SK-N-SH treated with all-trans-retinoic acid at 6 μM for 48 hours (cell line): ENCODE measurements at regions not wholly inside any gene's neighbourhood (a gene's known extent, or its start where the extent isn't known, plus 50 kb on each side); places are given as distances from the start of the nearest gene placed in this dataset.

Experiments used
- ATAC-seq: fragments of 200-7000 bp; cut with Tn5 transposase; 3 replicates; pipeline ENCODE4 v1.9.1; 2020; ENCODE audit warnings: mild to moderate bottlenecking, moderate library complexity
- BACH2 ChIP-seq: fragments of 250-450 bp; sonication (Bioruptor Pico); IDR thresholded peaks from 2 replicates; pipeline ENCODE4 v1.9.0; 2021; ENCODE audit warnings: mild to moderate bottlenecking, borderline replicate concordance
- CREB5 ChIP-seq: fragments of 250-450 bp; sonication (Bioruptor Pico); IDR thresholded peaks from 2 replicates; pipeline ENCODE4 v1.5.1; 2020; ENCODE audit warnings: low read depth, mild to moderate bottlenecking, moderate library complexity
- CSDC2 ChIP-seq: fragments of 250-450 bp; sonication (Bioruptor Pico); IDR thresholded peaks from 2 replicates; pipeline ENCODE4 v1.5.0; 2020; ENCODE audit warnings: mild to moderate bottlenecking, moderate library complexity
- CSRNP3 ChIP-seq: fragments of 250-450 bp; sonication (Bioruptor Pico); IDR thresholded peaks from 2 replicates; pipeline ENCODE4 v1.5.1; 2021; ENCODE audit warnings: mild to moderate bottlenecking, moderate library complexity
- ESRRG ChIP-seq: fragments of 250-450 bp; sonication (Bioruptor Pico); IDR thresholded peaks from 2 replicates; pipeline ENCODE4 v1.6.1; 2021; ENCODE audit warnings: mild to moderate bottlenecking
- GLIS3 ChIP-seq: fragments of 250-450 bp; sonication (Bioruptor Pico); IDR thresholded peaks from 2 replicates; pipeline ENCODE4 v1.5.0; 2020; ENCODE audit warnings: mild to moderate bottlenecking, moderate library complexity
- ISL1 ChIP-seq: fragments of 250-450 bp; sonication (Bioruptor Pico); IDR thresholded peaks from 2 replicates; pipeline ENCODE4 v2.1.2; 2022; ENCODE audit warnings: mild to moderate bottlenecking, moderate library complexity
- OSR1 ChIP-seq: fragments of 250-450 bp; sonication (Bioruptor Pico); IDR thresholded peaks from 2 replicates; pipeline ENCODE4 v1.8.0; 2022; ENCODE audit warnings: moderate library complexity, mild to moderate bottlenecking, inconsistent platforms
- PATZ1 ChIP-seq: fragments of 250-450 bp; sonication (Bioruptor Pico); IDR thresholded peaks from 2 replicates; pipeline ENCODE4 v1.8.0; 2020; ENCODE audit warnings: mild to moderate bottlenecking, moderate library complexity, borderline replicate concordance
- POU6F1 ChIP-seq: fragments of 250-450 bp; sonication (Bioruptor Pico); IDR thresholded peaks from 2 replicates; pipeline ENCODE4 v1.8.0; 2021; ENCODE audit warnings: low read depth, mild to moderate bottlenecking, moderate library complexity, borderline replicate concordance
- PPARA ChIP-seq: fragments of 250-450 bp; sonication (Bioruptor Pico); IDR thresholded peaks from 2 replicates; pipeline ENCODE4 v1.5.0; 2020; ENCODE audit warnings: mild to moderate bottlenecking, borderline replicate concordance
- RARB ChIP-seq: fragments of 250-450 bp; sonication (Bioruptor Pico); IDR thresholded peaks from 2 replicates; pipeline ENCODE4 v1.8.0; 2021; ENCODE audit warnings: mild to moderate bottlenecking, moderate library complexity
- SNAI2 ChIP-seq: fragments of 250-450 bp; sonication (Bioruptor Pico); IDR thresholded peaks from 2 replicates; pipeline ENCODE4 v1.5.0; 2020; ENCODE audit warnings: mild to moderate bottlenecking, moderate library complexity
- TCF4 ChIP-seq: fragments of 250-450 bp; sonication (Bioruptor Pico); IDR thresholded peaks from 2 replicates; pipeline ENCODE4 v1.8.0; 2021; ENCODE audit warnings: mild to moderate bottlenecking, moderate library complexity, borderline replicate concordance
- TOX ChIP-seq: fragments of 250-450 bp; sonication (Bioruptor Pico); IDR thresholded peaks from 2 replicates; pipeline ENCODE4 v1.8.0; 2021; ENCODE audit warnings: mild to moderate bottlenecking, moderate library complexity, borderline replicate concordance
- TSHZ2 ChIP-seq: fragments of 250-450 bp; sonication (Bioruptor Pico); IDR thresholded peaks from 2 replicates; pipeline ENCODE4 v1.5.0; 2020; ENCODE audit warnings: mild to moderate bottlenecking, moderate library complexity
- ZC3H10 ChIP-seq: fragments of 250-450 bp; sonication (Bioruptor Pico); IDR thresholded peaks from 2 replicates; pipeline ENCODE4 v1.5.1; 2021; ENCODE audit warnings: mild to moderate bottlenecking, moderate library complexity
- ZFP3 ChIP-seq: fragments of 250-450 bp; sonication (Bioruptor Pico); IDR thresholded peaks from 2 replicates; pipeline ENCODE4 v1.5.0; 2020; ENCODE audit warnings: mild to moderate bottlenecking, moderate library complexity
- ZFP30 ChIP-seq: fragments of 450-650 bp; formaldehyde crosslinking; IDR thresholded peaks from 2 replicates; pipeline ENCODE4 v1.5.0; 2022; ENCODE audit warnings: mild to moderate bottlenecking, moderate library complexity
- ZNF565 ChIP-seq: fragments of 450-650 bp; formaldehyde crosslinking; conservative IDR thresholded peaks from 2 replicates; pipeline ENCODE4 v1.5.0; 2020; ENCODE audit warnings: low read depth, mild to moderate bottlenecking, moderate library complexity
- ZNF70 ChIP-seq: fragments of 450-650 bp; formaldehyde crosslinking; IDR thresholded peaks from 2 replicates; pipeline ENCODE4 v1.5.0; 2020; ENCODE audit warnings: mild to moderate bottlenecking, moderate library complexity

GRCh38 chr12:127774828-127775227 is 492.1 kb upstream of the TMEM132C start:
- TF ChIP-seq ZNF565 (CRISPR knock-in tag) (no peak), SNAI2 (CRISPR knock-in tag) (no peak)
- ATAC-seq: no peak

- TF ChIP-seq ESRRG (CRISPR knock-in tag): no peak
- ATAC-seq: no peak
These were observed 487.5 kb upstream of the TMEM132C start for GRCh38 chr12:127779301-127780045.

GRCh38 chr12:127780881-127781280 is 486.1 kb upstream of the TMEM132C start:
- TF ChIP-seq ZNF565 (CRISPR knock-in tag) (no peak), ZNF70 (CRISPR knock-in tag) (no peak), PATZ1 (CRISPR knock-in tag) (no peak), ESRRG (CRISPR knock-in tag) (no peak), ZC3H10 (CRISPR knock-in tag) (no peak), PPARA (CRISPR knock-in tag) (no peak), ZFP30 (CRISPR knock-in tag) (no peak), CSDC2 (no peak), RARB (no peak), POU6F1 (CRISPR knock-in tag) (no peak), SNAI2 (CRISPR knock-in tag) (no peak), TSHZ2 (no peak), TCF4 (no peak), TOX (CRISPR knock-in tag) (no peak), CSRNP3 (CRISPR knock-in tag) (no peak), BACH2 (no peak), ISL1 (CRISPR knock-in tag) (no peak), ZFP3 (CRISPR knock-in tag) (no peak), OSR1 (CRISPR knock-in tag) (no peak), CREB5 (no peak)
- no peak for ATAC-seq

GRCh38 chr12:127781336-127781735 is 485.6 kb upstream of the TMEM132C start:
- no peak for ATAC-seq
- TF ChIP-seq SNAI2 (CRISPR knock-in tag) (no peak), POU6F1 (CRISPR knock-in tag) (no peak), CSRNP3 (CRISPR knock-in tag) (no peak), PPARA (CRISPR knock-in tag) (no peak), PATZ1 (CRISPR knock-in tag) (no peak), ZNF565 (CRISPR knock-in tag) (no peak), GLIS3 (no peak)
